HG02970 (cell line): ENCODE measurements at regions not wholly inside any gene's neighbourhood (a gene's known extent, or its start where the extent isn't known, plus 50 kb on each side); places are given as distances from the start of the nearest gene placed in this dataset.

Experiments
- ATAC-seq: cut with Tn5 transposase; IDR thresholded peaks from one replicate; pipeline ENCODE4 v1.9.1; 2021; ENCODE audit warnings: mild to moderate bottlenecking, moderate library complexity, moderate number of reproducible peaks; ENCODE audit not compliant: unreplicated experiment, low FRiP score

DNA sequence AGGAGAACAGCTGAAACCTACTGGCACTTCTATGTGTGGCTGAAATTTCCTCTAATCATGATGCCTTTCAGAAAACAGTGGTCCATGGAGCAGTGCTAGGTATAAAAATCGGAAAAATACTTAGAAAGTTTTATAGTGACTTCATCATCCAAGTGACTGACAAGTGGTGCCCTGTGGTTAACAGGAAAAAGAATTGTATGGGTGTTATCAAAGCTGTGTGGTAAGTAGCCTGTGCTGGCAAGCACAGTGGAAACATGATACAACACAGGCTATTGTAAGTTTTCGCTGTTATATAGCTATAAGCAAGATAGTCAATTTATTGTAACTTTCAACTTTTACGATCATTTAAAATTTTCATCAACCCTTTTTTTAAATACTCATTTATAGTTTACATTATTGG is 1599.7 kb upstream of the ZEB2 start:
- no peak for ATAC-seq

DNA sequence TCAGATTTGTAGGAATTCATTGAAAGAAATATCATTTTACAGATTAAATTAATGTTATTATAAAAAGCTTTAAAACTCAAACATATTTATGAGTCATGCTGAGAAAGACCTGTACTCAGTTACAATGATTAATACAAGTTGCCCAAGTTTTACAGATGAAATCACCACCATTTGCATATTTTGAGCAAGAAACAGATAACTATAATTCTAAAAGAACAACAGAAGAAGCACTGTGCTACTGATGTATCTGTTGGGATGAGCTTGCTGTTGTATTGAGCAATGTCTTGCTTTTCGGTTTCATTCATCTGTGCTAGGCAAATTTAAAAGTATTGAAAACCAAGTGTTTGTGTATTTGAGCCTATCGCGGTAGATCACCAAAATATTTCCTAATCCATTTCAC is 1589.1 kb upstream of the ZEB2 start:
- no peak for ATAC-seq

DNA sequence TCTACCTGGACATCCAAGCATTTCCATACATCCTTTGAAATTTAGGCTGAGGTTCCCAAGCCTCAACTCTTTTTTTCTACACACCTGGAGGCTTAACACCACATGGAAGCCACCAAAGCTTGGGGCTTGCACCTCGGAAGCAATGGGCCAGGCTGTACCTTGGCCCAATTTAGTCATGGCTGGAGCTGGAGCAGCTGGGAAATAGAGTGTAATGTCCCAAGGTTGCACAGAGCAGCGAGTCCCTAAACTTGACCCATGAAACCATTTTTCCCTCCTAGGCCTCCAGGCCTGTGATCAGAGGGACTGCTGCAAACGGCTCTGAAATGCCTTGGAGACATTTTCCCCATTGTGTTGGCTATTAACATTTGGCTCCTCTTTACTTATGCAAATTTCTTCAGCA is 1574.3 kb upstream of the ZEB2 start:
- no peak for ATAC-seq

DNA sequence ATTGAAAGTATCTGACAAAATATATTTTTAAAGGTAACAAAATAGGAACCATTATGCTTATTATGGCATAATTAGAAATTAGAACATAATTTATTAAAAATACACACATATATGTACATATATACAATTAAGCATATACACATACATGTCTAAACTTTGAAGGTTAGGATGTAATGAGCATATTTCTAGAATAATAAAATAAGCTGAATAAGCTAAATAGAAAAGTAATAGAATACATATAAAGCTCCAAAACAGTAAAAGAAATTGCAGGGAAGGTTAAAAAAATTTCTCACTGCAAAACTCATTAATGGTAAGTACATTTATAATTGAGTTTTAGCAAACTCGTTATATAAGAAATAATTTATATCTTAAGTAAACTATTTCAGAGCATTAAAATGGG is 1561.5 kb upstream of the ZEB2 start:
- ATAC-seq: no peak

DNA sequence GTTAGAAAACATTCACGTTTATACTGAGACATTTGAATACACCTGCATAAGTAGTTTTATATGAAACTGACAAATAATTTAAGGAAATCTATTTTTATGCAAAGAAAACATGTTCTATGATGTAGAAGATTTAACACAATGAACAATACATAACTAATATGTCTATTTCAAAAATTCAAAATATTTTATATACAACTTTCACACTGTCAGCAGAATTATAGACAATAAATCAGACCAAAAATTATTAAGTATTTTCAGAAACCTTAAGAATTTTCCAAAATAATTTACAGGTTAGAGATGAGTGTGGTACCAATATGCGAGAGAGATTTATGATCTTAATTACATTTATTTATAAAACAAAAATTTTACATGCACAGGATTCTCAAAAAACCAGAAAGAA is 1561.0 kb upstream of the ZEB2 start:
- ATAC-seq: no peak

DNA sequence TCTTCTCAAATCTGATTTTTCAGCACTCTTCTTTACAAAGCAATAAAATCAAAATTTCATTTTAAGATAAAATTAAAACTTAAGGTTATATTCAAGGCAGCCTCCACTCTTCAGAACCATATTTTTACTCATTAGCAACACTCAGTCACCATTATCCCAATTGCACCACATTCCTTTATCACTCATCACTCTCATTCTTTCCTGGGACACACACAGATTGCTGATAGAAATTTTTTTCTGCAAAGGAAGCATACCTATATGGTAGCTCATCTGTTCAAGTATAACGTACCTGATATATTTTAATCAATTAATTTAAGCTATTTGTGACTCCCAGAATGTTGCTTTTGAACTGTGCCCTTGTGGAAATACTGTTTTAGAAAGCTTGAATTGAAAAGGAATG is 1559.3 kb upstream of the ZEB2 start:
- ATAC-seq: no peak

DNA sequence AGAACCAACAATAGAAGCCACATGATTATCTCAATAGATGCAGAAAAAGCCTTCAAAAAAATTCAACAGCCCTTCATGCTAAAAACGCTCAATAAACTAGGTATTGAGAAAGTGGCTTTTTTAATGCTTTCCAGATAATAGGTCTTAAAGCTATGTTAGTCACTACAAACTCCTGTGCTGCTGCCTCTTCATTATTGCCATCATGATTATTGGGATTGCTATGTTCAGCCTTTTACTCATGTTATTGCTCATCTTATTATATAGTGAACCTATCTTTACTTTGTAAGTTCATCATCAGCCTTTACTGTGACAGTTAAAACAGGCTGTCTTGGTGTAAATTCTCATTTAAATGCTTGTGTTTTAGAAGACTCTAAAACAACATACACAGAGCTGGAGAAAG is 1557.2 kb upstream of the ZEB2 start:
- ATAC-seq: no peak

DNA sequence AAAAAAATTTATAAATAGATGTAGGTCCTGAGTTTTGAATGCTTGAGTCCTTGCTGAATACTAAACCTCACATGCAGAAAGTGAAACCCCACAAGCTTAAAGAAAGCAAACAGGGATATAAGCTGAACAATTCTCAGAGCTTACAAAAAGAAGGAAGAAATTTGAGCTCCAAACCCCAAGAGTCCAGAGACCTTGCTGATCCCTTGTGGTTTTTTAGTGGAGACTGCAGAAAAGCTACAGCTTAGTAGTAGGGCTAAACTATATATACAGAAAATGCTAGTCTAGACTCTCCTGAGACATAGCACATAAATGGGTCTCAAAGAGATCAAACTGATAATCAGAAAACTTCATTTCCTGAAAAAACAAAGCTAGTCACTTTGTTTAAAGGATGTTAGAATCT is 1548.1 kb upstream of the ZEB2 start:
- ATAC-seq: no peak

DNA sequence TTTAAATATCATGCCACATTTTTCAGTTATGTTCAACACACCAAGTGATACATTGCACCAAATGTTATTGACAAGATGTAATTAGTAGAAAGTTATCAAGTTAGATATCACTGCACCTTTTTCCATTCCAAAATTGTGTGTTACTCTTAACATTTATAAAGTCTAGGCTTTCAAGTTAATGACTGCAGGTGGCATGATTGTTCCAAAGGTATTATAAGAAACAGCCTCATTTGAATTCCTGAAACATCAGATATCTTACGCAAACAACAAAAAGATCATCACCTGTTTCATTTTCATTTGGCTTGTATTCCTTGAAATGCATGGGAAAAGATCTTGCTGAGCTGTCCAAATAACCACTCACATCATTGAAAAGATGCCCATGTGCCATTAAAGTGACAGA is 1528.2 kb upstream of the ZEB2 start:
- no peak for ATAC-seq

DNA sequence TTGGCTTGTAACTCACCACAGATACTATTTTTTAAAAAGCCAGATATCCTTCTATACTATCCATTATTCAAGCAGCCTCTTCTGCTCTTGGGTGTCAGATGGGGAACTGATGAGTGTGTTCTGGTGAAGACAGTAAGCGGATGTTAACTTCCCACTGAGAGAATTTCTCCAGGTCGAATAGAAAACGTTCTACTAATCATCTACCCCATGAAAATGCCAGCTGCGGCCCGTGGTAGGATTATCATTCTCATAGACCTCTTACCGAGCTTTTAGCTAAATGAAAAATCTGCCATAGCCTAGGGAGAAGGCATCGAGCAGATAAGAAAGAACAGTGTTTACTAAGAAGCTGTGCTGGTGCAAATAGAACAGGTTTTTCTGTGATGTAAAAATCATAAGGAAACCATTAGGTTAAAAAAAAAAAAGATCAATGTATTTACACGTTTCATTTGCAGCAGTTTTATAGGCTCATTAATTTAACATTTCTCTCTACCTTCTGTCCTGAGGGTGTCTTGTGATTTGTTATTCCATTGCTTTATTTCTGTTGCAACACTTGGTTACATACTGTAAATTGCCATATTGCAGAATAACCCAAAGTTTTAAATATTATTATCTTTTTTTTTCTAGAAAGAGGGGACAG is 1521.5 kb upstream of the ZEB2 start:
- ATAC-seq: no peak

DNA sequence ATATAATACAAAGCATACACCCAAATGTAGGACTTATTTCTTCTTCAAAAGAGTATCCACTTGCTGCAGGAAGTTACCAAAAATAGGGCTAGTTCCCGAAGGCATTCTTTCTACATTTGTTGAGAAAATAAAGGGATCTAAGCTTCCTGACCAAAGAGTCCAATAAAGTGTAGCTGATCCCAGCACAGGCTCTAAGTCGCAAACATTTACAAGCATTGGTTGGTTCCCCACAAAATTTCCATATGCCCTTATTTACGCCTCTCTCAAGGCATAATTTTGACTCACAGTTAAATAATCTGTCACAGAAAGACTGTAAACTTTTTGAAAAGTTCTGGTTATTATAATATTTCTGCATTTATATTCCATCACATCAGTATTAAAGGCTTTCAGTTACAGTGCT is 1520.1 kb upstream of the ZEB2 start:
- ATAC-seq: no peak

DNA sequence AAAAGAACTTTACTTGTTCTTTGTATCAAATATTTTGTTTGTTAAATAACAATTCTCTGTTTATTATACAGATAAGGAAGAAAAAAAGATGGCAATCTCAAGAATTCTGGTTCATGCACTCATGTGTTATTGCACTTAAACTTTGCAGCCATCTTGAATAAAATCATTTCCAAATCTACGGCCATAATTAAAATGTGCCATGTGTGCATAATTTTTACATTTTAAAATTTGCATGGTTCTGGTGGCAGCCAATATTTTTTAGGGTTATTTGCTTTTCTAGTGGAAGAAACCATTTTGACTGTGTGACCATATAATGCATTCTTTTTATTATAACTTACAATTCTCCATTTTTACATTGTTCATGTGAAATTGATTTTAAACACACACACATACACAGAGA is 1518.1 kb upstream of the ZEB2 start:
- ATAC-seq: no peak

DNA sequence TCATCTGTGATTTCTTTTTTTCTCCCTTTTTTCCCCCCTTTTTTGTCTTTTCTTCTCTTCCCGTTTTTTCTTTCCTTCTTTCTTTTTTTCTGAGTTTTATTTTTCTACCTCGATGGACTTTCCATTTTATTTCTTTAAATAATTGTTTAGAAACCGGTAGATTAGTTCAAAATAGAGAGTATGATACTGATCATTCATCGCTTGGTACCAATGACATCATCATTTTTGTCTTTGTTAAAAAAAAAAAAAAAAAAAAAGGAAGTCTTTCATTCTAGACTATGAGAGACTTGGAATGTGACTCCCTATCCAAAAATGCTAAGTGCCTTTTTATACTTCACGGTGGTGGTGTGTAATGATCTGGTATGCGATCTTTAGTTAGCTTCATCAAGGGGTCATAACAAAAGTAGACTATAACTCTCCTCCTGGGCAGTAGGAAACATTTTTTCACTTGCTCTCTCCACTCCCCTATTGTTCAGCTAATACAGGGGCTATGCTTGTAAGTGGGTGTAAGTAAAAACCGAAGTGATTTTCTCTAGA is 1517.5 kb upstream of the ZEB2 start:
- no peak for ATAC-seq

DNA sequence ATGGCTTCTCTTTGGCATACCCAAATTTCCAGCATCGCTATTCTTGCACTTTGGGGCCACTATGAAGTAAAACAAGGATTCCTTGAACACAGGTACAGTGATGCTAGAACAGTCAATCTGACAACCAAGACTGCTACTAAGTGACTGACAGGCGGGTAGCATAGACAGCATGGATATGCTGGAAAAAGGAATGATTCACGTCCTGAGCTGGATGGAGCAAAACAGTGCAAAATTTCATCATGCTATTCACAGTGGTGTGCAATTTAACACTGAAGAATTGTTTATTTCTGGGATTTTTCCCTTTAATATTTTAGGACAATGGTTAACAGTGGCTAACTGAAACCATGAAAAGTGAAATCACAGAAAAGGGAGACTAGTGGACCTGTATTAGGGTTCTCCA is 1511.2 kb upstream of the ZEB2 start:
- no peak for ATAC-seq

DNA sequence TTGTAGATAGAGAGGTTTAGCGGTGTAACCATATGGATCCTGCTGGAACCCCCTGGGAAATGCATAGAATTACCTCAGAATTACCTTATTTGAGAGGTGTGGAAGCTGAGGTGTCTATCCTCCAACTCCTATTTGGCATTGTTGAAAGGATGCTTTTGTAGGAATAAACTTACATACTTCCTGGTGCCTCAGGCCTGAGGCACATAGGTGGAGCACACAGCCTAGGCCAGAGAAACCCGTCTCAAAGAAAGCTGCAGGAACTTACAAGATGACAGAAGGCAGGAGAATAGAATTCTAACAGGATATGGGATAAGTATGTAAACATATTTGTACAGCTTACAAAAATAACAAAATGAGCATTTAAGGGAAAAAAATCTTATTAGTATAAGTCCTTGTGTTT is 1507.2 kb upstream of the ZEB2 start:
- no peak for ATAC-seq

DNA sequence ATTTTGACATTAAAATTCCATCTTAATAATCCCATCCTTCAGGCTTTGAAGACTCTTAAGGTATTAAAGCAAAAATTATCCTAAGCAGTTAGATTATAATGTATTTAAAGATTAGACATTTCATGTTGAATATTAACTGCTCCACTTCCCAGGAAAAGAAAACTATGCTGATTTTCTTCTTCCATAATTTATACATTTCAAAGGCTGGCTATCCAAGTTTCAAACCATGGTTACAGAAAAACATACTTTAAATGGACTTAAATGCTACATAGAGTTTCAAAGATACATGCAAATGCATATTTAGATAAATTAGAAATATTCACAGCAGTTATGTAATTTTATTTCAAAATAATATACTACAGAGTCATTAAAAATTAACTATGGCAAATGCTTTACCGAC is 1505.6 kb upstream of the ZEB2 start:
- no peak for ATAC-seq

DNA sequence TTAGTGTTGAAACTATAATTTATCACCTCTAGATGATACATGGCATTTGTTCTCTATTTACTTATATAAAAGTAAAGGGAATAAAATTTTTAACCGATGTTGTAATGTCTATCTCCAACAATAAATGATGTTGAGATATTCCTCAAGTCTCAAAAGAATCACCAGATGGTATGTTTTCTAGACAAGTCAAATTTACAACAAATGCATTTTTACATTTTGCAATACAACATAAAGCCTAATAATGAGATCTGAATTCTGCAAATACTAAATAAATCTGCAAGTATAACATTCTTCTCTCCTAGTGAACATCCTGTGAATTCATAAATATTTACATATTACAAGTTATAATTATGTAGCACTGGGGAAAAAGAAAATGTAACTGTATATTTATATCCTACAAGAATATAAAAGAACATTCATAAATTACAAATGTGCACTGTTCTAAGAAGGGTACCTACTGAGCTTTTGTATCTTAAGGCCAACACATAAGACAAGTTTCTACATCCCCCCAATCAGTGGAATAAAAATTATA is 1504.4 kb upstream of the ZEB2 start:
- no peak for ATAC-seq

DNA sequence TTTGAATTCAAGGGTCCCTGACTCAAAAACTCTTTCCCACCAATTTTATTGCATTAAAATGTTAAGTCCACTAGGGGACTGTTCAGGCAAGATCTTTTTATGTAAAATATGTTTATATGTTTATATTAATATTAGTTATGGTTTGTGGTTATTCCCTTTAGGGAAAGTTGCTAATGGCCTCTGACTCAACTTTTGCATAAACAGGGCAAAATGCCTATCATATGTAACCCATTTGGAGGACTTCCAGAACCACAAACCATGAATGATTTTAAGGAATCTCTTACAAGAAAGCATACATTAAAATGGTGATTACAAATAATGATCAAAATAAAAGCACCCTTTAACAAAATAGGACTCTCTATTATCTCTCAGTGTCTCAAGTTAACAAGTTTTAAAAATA is 1484.5 kb upstream of the ZEB2 start:
- ATAC-seq: no peak

DNA sequence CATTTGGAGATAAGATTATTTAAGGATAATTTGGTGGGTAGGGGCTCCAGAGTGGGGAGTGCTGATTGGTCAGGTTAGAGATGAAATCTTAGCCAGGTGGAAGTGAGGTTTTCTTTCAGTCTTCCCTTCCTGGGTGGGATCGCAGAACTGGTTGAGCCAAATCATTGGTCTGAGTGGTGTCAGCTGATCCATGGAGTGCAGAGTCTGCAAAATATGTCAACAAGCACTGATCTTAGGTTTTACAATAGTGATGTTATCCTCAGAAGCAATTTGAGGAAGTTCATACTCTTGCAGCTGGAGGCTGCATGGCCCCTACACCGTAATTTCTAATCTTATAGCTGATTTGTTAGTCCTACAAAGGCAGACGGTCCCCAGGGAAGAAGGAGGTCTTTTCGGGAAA is 1483.4 kb upstream of the ZEB2 start:
- ATAC-seq: no peak

DNA sequence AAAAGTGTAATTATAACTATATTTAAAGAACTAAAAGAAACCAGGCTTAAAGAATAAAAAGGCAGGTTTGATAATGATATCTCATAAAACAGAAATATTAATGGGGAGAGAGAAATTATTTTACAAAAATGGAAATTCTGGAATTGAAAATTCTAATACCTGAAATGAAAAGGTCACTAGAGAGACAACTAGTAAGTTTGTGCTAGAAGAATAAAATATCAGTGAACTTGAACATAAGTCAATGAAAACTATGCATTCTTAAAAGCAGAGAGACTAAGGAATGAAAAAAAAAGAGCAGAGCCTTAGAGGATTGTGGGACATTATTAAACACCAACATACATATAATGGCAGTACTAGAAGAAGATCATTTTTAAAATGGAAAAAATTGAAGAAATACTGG is 1475.0 kb upstream of the ZEB2 start:
- no peak for ATAC-seq

DNA sequence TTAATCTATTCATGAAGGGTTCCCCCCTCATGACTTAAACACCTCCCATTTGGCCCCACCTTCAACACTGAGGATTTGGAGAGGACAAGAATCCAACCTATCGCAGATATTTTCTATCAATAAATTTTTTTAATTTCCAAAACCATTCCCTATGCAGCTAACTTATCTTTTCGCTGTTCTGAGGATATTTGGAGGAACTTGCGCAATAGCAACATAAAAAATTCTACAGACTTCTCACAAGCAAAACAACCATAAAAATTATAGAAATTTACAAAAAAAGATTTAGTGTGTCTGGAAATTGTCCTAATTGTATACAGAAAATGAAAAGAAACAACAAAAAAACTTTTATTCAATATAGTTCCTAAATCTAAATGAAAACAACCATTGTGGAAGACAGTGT is 1472.7 kb upstream of the ZEB2 start:
- no peak for ATAC-seq

DNA sequence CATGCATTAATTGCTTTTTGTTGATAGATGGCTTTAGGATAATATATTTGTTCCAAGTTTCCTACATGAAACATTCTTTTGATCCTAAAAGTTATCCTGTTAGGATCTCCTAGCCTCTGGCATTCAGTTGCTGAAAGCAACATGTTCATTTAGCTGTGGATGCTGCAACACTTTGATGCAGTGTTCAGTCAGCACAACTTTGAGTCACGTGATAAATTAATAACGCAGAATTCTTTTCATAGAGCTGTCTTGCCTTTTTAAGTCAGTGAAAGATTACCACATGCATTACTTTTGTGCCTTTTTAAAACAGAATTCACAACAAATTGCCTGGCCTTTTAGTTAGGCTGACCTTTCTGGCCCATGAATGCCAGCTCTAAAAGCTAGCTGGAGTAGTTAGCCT is 1467.9 kb upstream of the ZEB2 start:
- no peak for ATAC-seq

DNA sequence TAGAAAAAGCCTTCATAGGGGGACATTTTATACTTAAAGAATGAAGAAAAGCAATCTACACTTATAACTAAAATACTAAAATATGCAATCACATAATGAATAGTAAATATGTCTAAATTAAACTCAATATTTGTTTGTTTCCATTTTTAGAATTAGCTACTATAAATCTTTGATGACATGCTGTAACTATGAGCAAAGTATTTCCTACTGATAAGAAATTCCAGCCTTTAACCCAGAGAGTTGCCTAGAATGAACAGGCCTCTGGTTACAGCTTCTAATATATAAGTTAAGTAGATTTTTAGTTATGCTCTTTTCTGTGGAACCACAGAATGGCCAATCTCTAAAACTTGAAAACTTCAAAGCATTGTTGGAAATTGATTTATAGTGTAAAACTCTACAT is 1465.6 kb upstream of the ZEB2 start:
- ATAC-seq: no peak
